ENCODE measurements at regions not wholly inside any gene's neighbourhood (a gene's known extent, or its start where the extent isn't known, plus 50 kb on each side); places are given as distances from the start of the nearest gene placed in this dataset.

DNA sequence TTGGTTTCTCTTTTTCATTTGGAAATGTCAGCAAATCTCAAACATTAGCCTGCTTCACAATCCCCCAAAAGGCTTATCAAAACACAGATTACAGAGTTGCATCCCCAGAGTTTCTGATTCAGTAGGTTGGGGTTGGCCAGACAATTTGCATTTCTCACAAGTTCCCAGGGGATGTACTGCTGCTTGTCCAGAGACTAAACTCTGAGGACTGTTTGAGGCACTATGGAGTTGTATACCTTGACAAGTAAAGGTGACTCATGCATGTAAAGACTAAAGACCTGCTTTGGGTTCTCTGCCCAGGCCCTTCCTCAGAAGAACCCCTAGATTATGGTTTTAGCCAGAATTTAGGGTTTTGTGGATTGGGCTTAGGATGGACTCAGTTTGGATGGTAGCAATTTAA, 151.1 kb upstream of the ARHGEF26 start:
- TF ChIP-seq, protein P1, sequence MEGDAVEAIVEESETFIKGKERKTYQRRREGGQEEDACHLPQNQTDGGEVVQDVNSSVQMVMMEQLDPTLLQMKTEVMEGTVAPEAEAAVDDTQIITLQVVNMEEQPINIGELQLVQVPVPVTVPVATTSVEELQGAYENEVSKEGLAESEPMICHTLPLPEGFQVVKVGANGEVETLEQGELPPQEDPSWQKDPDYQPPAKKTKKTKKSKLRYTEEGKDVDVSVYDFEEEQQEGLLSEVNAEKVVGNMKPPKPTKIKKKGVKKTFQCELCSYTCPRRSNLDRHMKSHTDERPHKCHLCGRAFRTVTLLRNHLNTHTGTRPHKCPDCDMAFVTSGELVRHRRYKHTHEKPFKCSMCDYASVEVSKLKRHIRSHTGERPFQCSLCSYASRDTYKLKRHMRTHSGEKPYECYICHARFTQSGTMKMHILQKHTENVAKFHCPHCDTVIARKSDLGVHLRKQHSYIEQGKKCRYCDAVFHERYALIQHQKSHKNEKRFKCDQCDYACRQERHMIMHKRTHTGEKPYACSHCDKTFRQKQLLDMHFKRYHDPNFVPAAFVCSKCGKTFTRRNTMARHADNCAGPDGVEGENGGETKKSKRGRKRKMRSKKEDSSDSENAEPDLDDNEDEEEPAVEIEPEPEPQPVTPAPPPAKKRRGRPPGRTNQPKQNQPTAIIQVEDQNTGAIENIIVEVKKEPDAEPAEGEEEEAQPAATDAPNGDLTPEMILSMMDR (IDR thresholded peaks at IDR 0.05): no peak
- TF ChIP-seq EZH2 (IDR thresholded peaks at IDR 0.05; ENCODE audit: borderline replicate concordance, insufficient read depth, low read depth, low read length, poor library complexity, severe bottlenecking): no peak
